ENCODE measurements at regions not wholly inside any gene's neighbourhood (a gene's known extent, or its start where the extent isn't known, plus 50 kb on each side); places are given as distances from the start of the nearest gene placed in this dataset.

- CTCF ChIA-PET (ENCODE audit: partially characterized antibody) = no interaction called here
- Histone ChIP-seq H3K9me3 (ENCODE audit: insufficient read depth in 2 of 2, low read depth in 1 of 2, low read length in 1 of 2) (no peaks in the 10 kb centered on the region), H2BK120ac (replicated peaks; ENCODE audit: low read depth, low read length) (no peak overlapping the region), H4K91ac (replicated peaks; ENCODE audit: insufficient read length, low read length) (no peak overlapping the region), H2AFZ (ENCODE audit: low read length) (no peak overlapping the region), H2BK5ac (ENCODE audit: low read depth, low read length) (no peak overlapping the region), H4K8ac (ENCODE audit: extremely low read depth, insufficient read depth, low read length) (no peak overlapping the region), H3K9ac (replicated peaks in 1 of 4; ENCODE audit: extremely low read depth in 1 of 4, low read depth in 3 of 4, low read length in 3 of 4) (no peak overlapping the region), H2BK20ac (ENCODE audit: low read length) (no peak overlapping the region), H2BK15ac (ENCODE audit: low read length) (no peak overlapping the region), H3K4me2 (ENCODE audit: insufficient read depth in 1 of 2, low read depth in 2 of 2, low read length in 2 of 2) (no peak overlapping the region), H3K36me3 (ENCODE audit: control insufficient read depth in 2 of 4, insufficient read depth in 4 of 4, low read length in 3 of 4) (no peaks in the 10 kb centered on the region), H3K79me1 (ENCODE audit: low read depth, low read length) (no peaks in the 10 kb centered on the region), H4K5ac (ENCODE audit: insufficient read length, low read depth, low read length) (no peak overlapping the region), H3K27me3 (replicated peaks in 1 of 4; ENCODE audit: control insufficient read depth in 3 of 4, extremely low read depth in 1 of 4, insufficient read depth in 3 of 4, low read length in 3 of 4) (peaks cover 0 to 2% (median 0%) of the 10 kb centered on the region in 4 experiments; a peak in 1 of 7 replicates), H3K14ac (ENCODE audit: insufficient read length) (no peak overlapping the region), H3K4me3 (ENCODE audit: extremely low read depth in 1 of 4, insufficient read depth in 2 of 4, low read depth in 3 of 4, low read length in 4 of 4) (no peak overlapping the region), H3K27ac (ENCODE audit: low read depth, low read length) (no peak overlapping the region), H3K79me2 (ENCODE audit: control insufficient read depth in 1 of 2, insufficient read depth in 2 of 2, low read length in 2 of 2) (no peaks in the 10 kb centered on the region), H3K4ac (replicated peaks; ENCODE audit: insufficient read length, low read depth, low read length) (no peak overlapping the region), H3K23me2 (ENCODE audit: low read depth, low read length) (no peaks in the 10 kb centered on the region), H4K20me1 (replicated peaks in 1 of 2; ENCODE audit: control insufficient read depth in 1 of 2, insufficient read depth in 2 of 2, low read length in 2 of 2) (no peaks in the 10 kb centered on the region), H3K56ac (replicated peaks; ENCODE audit: insufficient read length, low read depth, low read length) (no peak overlapping the region), H3K18ac (ENCODE audit: extremely low read depth, low read length) (0 out of 2 replicates have a peak overlapping the region, but pooled peaks have one; percentile 14), H2BK12ac (ENCODE audit: low read depth, low read length) (no peak overlapping the region), H2AK5ac (ENCODE audit: low read depth, low read length) (no peak overlapping the region), H3K4me1 (replicated peaks in 1 of 4; ENCODE audit: control insufficient read depth in 3 of 4, insufficient read depth in 4 of 4, low read length in 3 of 4) (peaks cover 0 to 2% (median 0%) of the 10 kb centered on the region in 4 experiments; a peak in 1 of 7 replicates), H3K23ac (ENCODE audit: insufficient read length) (no peak overlapping the region)
- 85% methylated on average over 6 of the region's 6 CpGs; no CpG with 5 or more reads in 1 of the 2 experiments for WGBS, 2 experiments (ENCODE audit: extremely low coverage in 1 of 2, insufficient coverage in 1 of 2, insufficient read length in 1 of 2, insufficient replicate concordance in 2 of 2, low coverage in 1 of 2, low lambda C conversion rate in 2 of 2, missing lambda C conversion rate in 1 of 2)
- POLR2A ChIA-PET (ENCODE audit: partially characterized antibody) = no interaction called here
- DNase-seq (ENCODE audit: low read depth in 1 of 2, low spot score in 2 of 2) = no peak
- no peak for FAIRE-seq
- TF ChIP-seq JUN (IDR thresholded peaks at IDR 0.05; ENCODE audit: low read depth, low read length) = no peak
- TF ChIP-seq BRCA1 (IDR thresholded peaks at IDR 0.05; ENCODE audit: low read depth, low read length) = no peak
- no peak for TF ChIP-seq ATF2 (IDR thresholded peaks at IDR 0.05; ENCODE audit: low read length)
- no peak for TF ChIP-seq SAP30 (IDR thresholded peaks at IDR 0.05; ENCODE audit: insufficient read depth, insufficient replicate concordance, low read length)
Observed at GRCh38 chr5:124446120-124446519, 300.3 kb downstream of the ZNF608 start.

All from H1 (cell line).